HG02759 (cell line): ENCODE measurements at regions not wholly inside any gene's neighbourhood (a gene's known extent, or its start where the extent isn't known, plus 50 kb on each side); places are given as distances from the start of the nearest gene placed in this dataset.

Source experiments
- ATAC-seq: cut with Tn5 transposase; IDR thresholded peaks from one replicate; pipeline ENCODE4 v1.9.1; 2021; ENCODE audit warnings: mild to moderate bottlenecking, moderate library complexity; ENCODE audit not compliant: unreplicated experiment

DNA sequence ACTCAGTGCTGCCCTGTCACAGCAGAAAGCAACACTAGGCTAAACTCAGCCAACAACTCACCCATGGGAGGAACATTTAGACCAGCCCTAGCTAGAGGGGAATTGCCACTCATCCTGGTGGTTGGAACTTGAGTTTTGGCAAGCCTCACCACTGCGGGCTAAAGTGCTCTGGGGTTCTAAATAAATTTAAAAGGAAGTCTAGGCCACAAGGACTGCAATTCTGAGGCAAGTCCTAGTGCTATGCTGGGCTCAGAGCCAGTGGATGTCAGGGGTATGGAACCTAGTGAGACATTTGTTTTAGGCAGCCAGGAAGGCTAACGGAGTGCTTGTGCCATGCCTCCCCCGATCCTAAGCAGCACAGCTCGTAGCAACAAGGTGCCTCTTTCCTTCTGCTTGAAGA is 78.0 kb downstream of the RGS13 start:
- no peak for ATAC-seq

DNA sequence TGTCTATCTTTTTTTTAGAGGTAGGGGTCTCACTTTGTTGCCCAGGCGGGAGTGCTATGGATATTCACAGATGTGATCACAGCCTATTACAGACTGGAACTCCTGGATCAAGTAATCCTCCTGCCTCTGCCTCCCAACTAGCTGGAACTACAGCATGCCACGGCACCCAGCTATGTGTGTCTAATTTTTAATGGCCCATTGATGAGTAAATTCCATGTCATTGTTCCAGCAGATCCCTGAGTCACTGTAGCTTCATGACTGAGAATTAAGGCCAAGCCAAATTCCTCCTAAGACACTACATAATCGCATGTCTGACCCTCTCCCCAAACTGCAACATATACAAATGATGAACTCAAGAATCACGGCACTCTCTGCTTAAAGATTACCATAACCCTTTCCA is 84.2 kb upstream of the RGS2 start:
- ATAC-seq: no peak

DNA sequence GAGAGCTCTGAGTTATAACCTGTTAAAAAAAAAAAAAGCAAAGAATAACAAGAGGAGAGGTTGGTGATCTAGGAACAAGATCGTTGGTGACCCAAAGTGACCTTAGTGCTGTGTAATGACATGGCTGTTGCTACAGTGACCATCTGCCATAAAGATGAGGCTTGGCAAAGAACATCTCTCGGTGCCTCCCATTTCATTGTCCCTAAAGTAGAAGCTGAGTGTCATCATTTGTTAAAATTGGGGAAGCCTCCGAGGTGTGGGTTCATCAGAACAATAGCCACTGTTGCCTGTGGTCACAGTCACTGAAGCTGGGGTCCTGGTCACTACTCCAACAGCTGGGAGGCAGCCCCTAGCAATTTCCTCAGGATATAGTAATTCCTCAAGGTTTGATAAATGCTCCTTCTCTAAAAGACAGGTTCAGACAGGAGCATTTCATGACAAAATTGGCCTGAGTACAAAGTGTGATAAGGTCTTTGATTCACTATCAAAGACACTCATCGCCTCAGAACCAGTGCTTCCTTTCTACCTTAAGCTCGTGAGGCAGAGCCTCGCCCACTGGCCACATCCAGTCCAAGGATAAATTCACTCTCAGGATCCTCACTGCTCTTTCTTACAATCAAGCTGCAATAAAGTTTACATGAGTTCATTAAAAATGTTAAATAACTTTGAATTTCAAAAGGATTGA is 81.9 kb upstream of the RGS2 start:
- ATAC-seq: no peak

DNA sequence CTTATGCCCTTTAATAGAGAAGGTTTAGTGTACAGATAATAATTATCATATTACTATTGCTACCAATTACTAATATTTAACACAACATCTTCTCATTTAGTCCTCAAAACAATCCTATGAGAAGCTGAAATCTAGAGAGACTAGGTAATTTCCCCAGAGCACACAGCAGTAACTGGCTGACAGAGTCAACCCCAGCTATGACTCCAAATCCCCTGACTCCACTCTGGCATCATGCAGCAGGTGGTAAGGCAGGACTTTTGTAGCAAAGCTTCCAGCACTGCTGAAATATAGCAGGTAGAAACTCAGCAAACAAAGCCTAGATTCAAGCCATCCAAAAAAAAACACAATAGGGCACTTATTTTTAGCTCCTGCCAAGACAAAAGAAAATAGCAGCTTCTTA is 79.3 kb upstream of the RGS2 start:
- ATAC-seq: no peak

DNA sequence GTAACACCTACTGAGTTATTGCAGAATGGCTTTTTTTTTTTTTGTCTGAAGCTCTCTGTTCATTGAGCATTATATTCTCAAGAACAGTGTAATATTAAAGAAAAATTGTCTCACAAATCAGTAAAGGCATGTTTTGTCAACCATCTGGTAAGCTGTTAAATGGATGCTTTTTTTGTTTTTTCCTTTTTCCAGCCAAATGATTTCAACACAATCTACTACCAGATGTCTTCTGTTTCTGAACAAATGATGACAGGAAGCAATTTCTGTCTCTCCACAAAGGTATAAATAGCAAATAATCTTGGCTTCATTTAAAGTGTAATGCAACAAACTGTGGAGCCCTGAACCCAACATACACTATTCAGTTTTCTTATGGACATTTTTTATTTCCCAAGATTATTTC is 78.6 kb upstream of the RGS2 start:
- ATAC-seq: no peak

DNA sequence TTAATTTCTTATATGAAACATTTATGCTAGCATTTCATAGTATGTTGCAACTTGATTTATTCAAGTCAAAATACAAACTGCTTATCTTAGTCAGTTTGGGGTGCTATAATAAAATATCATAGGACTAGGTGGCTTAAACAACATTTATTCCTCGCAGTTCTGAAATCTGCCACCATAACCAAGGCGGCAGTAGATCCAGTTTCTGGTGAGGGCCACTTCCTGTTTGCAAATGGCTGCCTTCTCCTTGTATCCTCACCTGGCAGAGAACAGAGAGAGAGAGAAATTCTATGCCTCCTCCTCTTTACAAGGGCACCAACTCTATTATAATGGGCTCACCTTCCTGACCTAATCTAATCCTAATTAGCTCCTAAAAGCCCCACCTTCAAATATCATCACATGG is 76.1 kb upstream of the RGS2 start:
- ATAC-seq: peak; percentile 72

DNA sequence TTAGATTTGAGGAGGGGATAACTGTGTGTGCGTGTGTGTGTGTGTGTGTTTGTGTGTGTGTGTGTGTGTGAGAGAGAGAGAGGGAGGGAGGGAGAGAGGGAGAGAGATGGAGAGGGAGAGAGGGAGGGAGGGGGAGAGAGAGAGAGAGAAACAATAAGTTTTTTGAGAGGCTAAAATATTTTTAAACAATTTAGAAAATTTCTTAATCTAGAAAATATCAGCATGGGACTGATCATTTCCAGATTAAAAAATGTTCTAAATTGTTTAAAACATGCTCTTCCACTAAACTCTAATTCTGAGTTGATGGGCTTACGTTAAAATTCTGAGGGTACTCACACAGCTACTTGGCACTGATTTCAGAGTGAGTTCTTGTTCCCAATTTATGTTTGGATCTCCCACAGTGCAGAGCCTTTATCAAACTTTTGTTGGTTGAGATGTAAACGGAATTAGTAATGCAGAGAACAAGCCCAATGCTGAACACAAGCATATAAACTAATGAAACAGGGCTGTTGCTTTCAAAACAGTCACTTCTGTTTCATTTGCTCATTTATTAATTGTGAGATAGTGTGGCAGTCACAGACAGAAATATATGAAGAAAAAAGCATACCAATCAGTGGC is 73.4 kb upstream of the RGS2 start:
- ATAC-seq: no peak

DNA sequence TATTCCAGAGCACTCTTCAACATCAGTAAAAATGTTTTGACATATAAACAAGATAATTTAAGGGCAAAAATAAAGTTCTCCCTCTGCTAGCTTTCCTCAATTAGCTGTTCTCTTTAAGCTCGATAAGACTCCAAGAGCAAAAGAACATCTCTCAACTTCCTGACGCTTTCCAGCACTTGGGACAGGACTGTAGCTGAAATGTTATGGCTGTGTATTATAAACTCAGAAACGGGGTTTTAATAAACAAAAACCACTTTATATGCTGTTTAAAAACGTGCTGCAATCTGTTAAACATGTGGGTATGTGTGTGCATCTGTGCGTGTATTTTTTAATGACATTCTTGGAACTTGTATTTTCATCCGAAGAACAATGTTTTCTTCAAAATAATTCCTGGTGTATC is 71.5 kb upstream of the RGS2 start:
- no peak for ATAC-seq

DNA sequence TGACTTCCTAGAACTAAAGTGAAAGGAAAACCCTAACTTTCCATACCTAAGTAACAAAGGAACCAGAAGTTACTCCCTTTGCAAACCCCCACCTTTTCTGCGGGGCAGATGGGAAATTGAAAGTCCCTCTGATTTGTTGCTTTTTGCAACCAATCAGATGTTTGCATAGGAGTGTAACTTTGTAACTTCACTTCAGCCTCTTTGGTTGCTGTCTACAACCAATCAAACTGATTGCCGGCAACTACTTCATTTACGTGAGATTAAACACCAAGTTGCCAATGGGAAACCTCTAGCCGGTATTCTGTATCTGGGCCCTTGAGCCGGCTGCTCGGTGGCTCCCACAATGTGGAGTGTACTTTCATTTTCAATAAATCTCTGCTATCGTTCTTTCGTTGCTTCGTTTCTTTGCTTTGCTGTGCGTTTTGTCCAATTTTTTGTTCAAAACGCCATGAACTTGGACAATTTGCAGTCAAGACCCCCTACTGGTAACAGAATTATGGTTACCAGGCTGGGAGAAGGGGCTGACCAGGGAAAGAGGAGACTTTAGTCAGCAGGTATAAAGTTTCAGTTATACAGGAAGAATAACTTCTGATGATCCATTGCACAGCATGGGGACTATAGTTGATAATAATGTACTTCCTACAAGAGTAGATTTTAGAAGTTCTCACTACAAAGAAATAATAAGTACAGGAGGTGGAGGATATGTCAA is 69.2 kb upstream of the RGS2 start:
- ATAC-seq: no peak

DNA sequence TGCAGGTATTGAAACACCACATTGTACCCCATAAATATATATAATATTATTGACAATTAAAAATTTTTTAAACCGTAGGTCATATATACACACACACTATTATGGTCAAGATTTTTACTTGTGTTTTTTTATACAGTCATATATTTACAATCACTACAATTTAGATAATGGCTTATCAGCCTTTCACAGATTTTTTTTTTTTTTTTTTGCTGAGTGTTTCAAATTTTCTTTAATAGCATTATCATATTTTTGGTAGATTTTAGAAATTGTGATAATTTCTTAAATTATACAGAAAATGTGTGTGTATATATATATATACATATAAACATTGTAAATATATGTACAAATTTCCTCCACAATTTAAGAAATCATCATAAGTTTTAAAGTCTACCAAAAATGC is 68.6 kb upstream of the RGS2 start:
- ATAC-seq: no peak

DNA sequence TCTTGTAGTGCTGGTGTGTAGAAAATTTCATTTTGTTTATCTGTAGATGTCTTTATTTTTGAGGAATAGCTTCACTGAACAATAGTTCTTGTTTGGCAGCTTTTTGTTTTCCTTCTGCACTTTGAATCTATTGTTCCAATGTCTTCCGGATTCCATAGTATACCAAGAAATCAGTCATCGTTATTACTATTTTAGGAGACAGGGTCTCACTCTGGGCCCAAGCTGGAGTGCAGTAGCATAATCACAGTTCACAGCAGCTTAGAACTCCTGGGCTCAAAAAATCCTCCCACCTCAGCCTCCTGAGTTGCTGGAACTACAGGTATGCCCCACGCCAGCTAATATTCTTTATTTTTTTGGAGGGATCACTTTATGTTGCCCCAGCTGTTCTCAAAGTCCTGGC is 67.7 kb upstream of the RGS2 start:
- ATAC-seq: no peak

DNA sequence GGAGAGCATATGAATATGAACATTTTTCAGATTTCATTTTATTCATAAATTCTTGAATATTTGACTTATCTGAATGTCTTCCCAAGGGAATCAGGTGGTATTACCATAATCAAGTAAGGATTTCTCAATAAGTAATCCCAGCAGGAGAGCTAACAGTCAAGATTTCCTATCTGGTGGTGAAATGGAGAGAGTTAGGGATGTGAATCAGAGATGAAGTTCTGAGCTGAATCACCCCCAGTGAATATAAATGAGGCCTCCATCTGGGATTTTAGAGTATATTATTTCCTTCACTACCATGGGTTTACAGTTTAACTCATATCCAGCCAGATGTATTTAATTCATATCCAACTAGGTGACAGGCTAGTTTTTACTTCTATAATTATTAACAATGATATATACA is 61.5 kb upstream of the RGS2 start:
- no peak for ATAC-seq

DNA sequence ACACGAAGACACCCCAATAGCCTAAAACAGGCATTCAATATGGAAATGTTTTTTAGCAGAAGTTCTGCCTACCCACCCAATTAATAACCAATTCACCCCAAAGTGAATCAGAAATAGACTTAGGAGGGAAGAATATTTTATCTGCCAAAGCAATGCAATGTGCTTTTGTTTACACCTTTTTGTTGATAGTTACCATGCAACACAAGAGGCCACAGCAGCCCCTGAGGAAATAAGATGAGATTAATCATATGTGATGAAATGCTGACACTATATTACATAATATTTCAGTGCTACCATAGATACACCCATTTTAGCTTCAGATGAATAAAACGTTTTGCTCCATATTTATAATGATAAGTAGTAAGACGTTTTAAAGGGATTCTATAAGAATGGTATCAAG is 60.9 kb upstream of the RGS2 start:
- ATAC-seq: no peak

DNA sequence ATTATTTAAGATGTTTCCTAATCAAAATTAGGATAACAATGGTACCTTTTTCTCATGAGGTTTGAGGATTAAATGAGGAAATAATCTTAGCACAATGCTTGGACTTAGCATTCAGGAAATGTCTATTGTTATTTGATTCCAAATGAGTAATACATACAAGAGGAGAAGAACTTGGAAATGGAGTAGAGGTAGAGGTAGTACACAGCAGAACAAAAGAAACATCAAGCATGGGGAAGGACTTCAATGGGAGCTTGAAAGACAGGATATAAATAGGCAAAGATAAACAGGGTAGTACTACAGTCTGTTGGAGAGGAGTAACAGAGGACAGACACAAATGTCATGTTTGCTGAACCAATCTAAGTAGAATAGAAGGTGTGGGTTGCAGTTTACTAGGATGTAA is 59.5 kb upstream of the RGS2 start:
- no peak for ATAC-seq

DNA sequence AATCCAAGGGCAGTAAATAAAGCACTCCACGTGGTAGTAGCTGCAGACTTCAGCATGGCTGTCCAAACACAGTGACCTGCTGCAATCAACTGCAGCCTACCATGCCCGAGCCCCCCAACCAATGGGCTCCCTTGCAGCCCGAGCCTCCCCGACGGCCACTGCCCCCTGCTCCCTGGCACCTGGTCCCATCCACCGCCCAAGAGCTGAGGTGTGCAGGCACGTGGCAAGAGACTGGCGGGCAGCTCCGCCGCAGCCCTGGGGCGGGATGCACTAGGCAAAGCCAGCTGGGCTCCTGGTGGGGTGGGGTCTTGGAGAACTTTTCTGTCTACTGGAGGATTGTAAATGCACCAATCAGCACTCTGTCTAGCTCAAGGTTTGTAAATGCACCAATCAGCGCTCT is 57.6 kb upstream of the RGS2 start:
- ATAC-seq: no peak

DNA sequence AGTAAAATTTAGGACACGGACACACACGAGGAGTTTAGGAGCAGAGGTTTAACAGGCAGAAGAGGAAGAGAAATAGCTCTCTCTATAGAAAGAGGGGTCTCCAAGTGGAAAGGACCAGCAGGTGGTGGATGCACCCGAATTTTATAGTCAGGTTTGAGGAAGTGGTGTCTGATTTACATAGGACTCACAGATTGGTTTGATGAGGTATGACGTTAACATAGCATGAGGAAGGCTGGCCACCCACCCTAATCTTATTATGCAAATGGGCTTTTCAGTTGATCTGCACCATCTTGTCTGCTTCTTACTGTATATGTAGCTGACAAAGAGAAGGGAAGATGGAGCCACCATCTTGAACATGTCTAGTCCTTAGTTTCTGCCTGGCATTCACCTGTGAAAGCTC is 52.5 kb upstream of the RGS2 start:
- no peak for ATAC-seq

DNA sequence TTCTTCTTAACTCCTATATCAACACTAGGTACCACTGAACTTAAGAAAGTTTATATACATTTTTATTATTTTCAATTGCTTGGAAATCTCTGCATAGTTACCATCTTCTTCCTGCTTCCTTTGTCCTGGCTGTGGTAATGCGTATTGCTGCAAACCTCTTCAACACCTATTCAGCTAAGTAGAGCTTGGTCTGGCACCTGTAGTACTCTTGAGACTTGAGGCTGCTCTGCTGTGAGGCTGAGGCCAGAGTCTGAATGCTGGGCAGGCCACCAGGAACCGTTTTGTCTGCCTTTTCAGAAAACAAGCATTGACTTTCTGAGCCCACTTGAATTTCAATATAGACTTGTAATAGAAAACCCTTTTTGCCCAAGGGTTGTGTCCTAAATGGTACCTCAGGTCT is 52.0 kb upstream of the RGS2 start:
- ATAC-seq: no peak

DNA sequence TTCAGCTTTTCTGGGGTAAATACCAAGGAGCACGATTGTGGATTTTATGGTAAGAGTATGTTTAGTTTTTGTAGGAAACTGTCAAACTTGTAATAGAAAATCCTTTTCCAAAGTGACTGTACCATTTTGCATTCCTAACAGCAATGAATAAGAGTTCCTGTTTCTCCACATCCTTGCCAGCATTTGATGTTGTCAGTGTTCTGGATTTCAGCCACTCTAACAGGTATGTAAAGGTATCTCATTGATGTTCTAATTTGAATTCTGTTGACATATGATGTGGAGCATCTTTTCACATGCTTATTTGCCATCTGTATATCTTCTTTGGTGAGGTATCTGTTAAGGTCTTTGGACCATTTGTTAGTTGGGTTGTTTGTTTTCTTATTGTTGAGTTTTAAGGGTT is 50.3 kb upstream of the RGS2 start:
- no peak for ATAC-seq
